Neural cell (in vitro differentiated cells): ENCODE measurements at regions not wholly inside any gene's neighbourhood (a gene's known extent, or its start where the extent isn't known, plus 50 kb on each side); places are given as distances from the start of the nearest gene placed in this dataset.

Source experiments
- CTCF ChIP-seq: fragments of 450-650 bp; IDR thresholded peaks from 2 replicates; pipeline ENCODE4 v1.5.1; 2014; ENCODE audit warnings: antibody characterized with exemption, mild to moderate bottlenecking, moderate library complexity; ENCODE audit not compliant: poor library complexity, severe bottlenecking
- EP300 ChIP-seq: fragments of 450-650 bp; conservative IDR thresholded peaks from 2 replicates; pipeline ENCODE4 v1.6.1; 2014; ENCODE audit warnings: antibody characterized with exemption, mild to moderate bottlenecking, moderate library complexity; ENCODE audit not compliant: poor library complexity, severe bottlenecking
- POLR2AphosphoS5 ChIP-seq: IDR thresholded peaks from 2 replicates; pipeline ENCODE4 v1.6.1; 2012

- TF ChIP-seq CTCF (no peak), POLR2AphosphoS5 (no peak), EP300 (no peak)
Measured at GRCh38 chr2:11071939-11072338, 83.3 kb upstream of the SLC66A3 start.
